ENCODE measurements at regions not wholly inside any gene's neighbourhood (a gene's known extent, or its start where the extent isn't known, plus 50 kb on each side); places are given as distances from the start of the nearest gene placed in this dataset.

DNA sequence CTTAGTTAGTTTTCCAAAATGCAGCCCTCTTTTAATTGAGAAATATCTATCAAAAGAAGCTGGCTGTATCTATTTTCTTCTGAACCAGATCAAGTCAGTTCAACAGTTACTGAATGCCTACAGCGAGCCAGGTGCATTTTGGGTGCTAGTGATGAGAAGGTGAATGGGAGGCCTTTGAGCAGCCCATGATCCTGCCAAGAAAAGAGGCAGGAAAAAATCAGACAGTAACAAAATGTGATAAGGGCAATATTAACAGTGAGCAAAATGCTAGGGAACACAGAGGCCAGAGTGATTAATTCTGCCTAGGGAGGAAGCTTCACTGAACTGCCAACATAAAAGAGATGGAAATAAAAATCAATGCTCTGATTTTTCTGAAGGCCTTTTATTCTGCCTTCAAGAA lies 248.5 kb downstream of the SNCA start:
- Mint-ChIP-seq H3K4me3 (no peak overlapping the region), H3K36me3 (no peaks in the 10 kb centered on the region), H3K4me1 (no peaks in the 10 kb centered on the region), H3K27ac (no peak overlapping the region), H3K9me3 (peaks cover 0 to 9% (median 2%) of the 10 kb centered on the region in 11 donors), H3K27me3 (peaks cover 0 to 22% (median 6%) of the 10 kb centered on the region in 5 donors)
- Histone ChIP-seq H3K36me3 (ENCODE audit: control insufficient read depth in 2 of 3, insufficient read depth in 3 of 3, low read length in 3 of 3) (no peaks in the 10 kb centered on the region), H3K4me3 (ENCODE audit: low read length) (no peak overlapping the region), H3K27me3 (ENCODE audit: control insufficient read depth in 2 of 2, insufficient read depth in 2 of 2, low read length in 2 of 2) (no peaks in the 10 kb centered on the region), H3K9me3 (ENCODE audit: control insufficient read depth in 2 of 3, low read length in 3 of 3) (no peaks in the 10 kb centered on the region), H3K27ac (ENCODE audit: low read depth, low read length) (no peak overlapping the region), H3K4me1 (ENCODE audit: control insufficient read depth in 2 of 2, insufficient read depth in 2 of 2, low read length in 2 of 2) (no peaks in the 10 kb centered on the region)
- intact Hi-C loops (cut with micrococcal nuclease), result no loop called here
- ChIA-PET CTCF (no interaction called here), POLR2A (no interaction called here)
- ATAC-seq, result no peak
- no peak for DNase-seq

DNA sequence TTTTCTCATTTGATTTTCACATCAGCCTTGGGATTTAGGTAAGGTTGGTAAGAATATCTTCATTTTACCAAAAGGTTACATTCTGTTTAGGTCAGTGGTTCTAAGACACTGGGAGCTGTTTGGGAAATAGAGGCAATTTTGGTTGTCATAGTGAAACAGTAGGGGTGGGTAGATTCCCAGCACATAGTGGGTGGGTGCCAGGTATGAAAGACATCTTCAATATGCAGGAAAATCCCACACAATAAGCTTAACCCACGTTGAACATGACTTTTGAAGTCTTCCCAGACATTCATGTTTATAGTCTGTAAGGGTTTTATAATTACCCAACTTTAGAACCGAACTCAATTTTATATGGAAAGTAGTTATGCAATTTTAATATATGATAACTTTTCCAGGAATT lies 249.6 kb downstream of the SNCA start:
- DNase-seq (no peak), ATAC-seq (no peak)
- intact Hi-C loops (cut with micrococcal nuclease), result loop anchor here (1.0 to 2.0 kb wide), 2 partner anchors 313 to 314 kb away; no protein-coding TSS in a partner anchor
- Histone ChIP-seq H3K4me1 (ENCODE audit: control insufficient read depth in 2 of 2, insufficient read depth in 2 of 2, low read length in 2 of 2) (no peaks in the 10 kb centered on the region), H3K36me3 (ENCODE audit: control insufficient read depth in 2 of 3, insufficient read depth in 3 of 3, low read length in 3 of 3) (no peaks in the 10 kb centered on the region), H3K4me3 (ENCODE audit: low read length) (no peak overlapping the region), H3K9me3 (ENCODE audit: control insufficient read depth in 2 of 3, low read length in 3 of 3) (no peaks in the 10 kb centered on the region), H3K27me3 (ENCODE audit: control insufficient read depth in 2 of 2, insufficient read depth in 2 of 2, low read length in 2 of 2) (no peaks in the 10 kb centered on the region), H3K27ac (ENCODE audit: low read depth, low read length) (no peak overlapping the region)
- no peaks in the 10 kb centered on the region for H3K36me3 Mint-ChIP-seq
- peaks cover 0 to 7% (median under 1%) of the 10 kb centered on the region in 11 donors for H3K9me3 Mint-ChIP-seq
- H3K4me1 Mint-ChIP-seq, result no peaks in the 10 kb centered on the region
- CTCF ChIA-PET, result no interaction called here
- H3K4me3 Mint-ChIP-seq, result no peak overlapping the region
- no peak overlapping the region for H3K27ac Mint-ChIP-seq
- H3K27me3 Mint-ChIP-seq, result peaks cover 0 to 25% (median 7%) of the 10 kb centered on the region in 5 donors
- POLR2A ChIA-PET, result no interaction called here

- Histone ChIP-seq H3K4me1 (ENCODE audit: control insufficient read depth in 2 of 2, insufficient read depth in 2 of 2, low read length in 2 of 2) (no peaks in the 10 kb centered on the region), H3K36me3 (ENCODE audit: control insufficient read depth in 2 of 3, insufficient read depth in 3 of 3, low read length in 3 of 3) (no peaks in the 10 kb centered on the region), H3K27ac (ENCODE audit: low read depth, low read length) (no peak overlapping the region), H3K4me3 (ENCODE audit: low read length) (no peak overlapping the region), H3K27me3 (ENCODE audit: control insufficient read depth in 2 of 2, insufficient read depth in 2 of 2, low read length in 2 of 2) (no peaks in the 10 kb centered on the region), H3K9me3 (ENCODE audit: control insufficient read depth in 2 of 3, low read length in 3 of 3) (no peaks in the 10 kb centered on the region)
- intact Hi-C loops (cut with micrococcal nuclease), result loop anchor here (1.0 to 2.0 kb wide), 2 partner anchors 314 kb away; no protein-coding TSS in a partner anchor
- H3K4me3 Mint-ChIP-seq, result no peak overlapping the region
- H3K36me3 Mint-ChIP-seq, result no peaks in the 10 kb centered on the region
- ChIA-PET CTCF (no interaction called here), POLR2A (no interaction called here)
- no peaks in the 10 kb centered on the region for H3K4me1 Mint-ChIP-seq
- H3K27me3 Mint-ChIP-seq, result peaks cover 0 to 24% (median 9%) of the 10 kb centered on the region in 5 donors
- DNase-seq, result no peak
- peaks cover 0 to 5% (median 0%) of the 10 kb centered on the region in 11 donors for H3K9me3 Mint-ChIP-seq
- no peak for ATAC-seq
- no peak overlapping the region for H3K27ac Mint-ChIP-seq
Measured at GRCh38 chr4:89586864-89587263, 250.1 kb downstream of the SNCA start.

DNA sequence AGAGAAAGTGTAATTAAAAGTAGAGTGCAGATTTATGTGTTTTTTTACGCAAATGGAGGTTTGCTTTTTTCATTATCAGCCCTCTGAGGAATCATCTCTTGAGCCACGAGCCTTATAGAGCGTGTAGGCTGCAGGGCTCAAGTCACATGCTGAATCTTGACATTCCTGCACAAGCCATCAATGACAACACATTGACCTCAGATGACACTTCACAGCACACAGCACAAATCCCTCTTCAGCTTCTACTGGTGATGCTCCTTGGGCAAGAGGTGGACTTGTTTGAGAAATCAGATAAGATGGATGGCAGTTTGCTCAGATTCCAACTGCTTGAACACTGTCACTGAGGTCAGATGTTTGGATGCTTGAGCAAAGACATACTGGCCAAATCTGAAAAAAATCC lies 250.6 kb downstream of the SNCA start:
- H3K27me3 ChIP-seq (ENCODE audit: control insufficient read depth in 2 of 2, insufficient read depth in 2 of 2, low read length in 2 of 2), result no peaks in the 10 kb centered on the region
- no peak overlapping the region for H3K27ac Mint-ChIP-seq
- CTCF ChIA-PET, result no interaction called here

GRCh38 chr4:89582756-89583505 lies 254.0 kb downstream of the SNCA start:
- no peaks in the 10 kb centered on the region for H3K36me3 ChIP-seq (ENCODE audit: control insufficient read depth in 2 of 3, insufficient read depth in 3 of 3, low read length in 3 of 3)
- Mint-ChIP-seq H3K27me3 (peaks cover 0 to 24% (median 9%) of the 10 kb centered on the region in 5 donors), H3K36me3 (peaks cover 0 to 3% (median 0%) of the 10 kb centered on the region in 5 donors), H3K27ac (no peak overlapping the region), H3K9me3 (no peaks in the 10 kb centered on the region), H3K4me1 (no peaks in the 10 kb centered on the region), H3K4me3 (no peak overlapping the region)
- no peaks in the 10 kb centered on the region for H3K9me3 ChIP-seq (ENCODE audit: control insufficient read depth in 2 of 3, low read length in 3 of 3)
- H3K27me3 ChIP-seq (ENCODE audit: control insufficient read depth in 2 of 2, insufficient read depth in 2 of 2, low read length in 2 of 2), result no peaks in the 10 kb centered on the region
- DNase-seq (no peak), ATAC-seq (no peak)
- POLR2A ChIA-PET, result no interaction called here
- CTCF ChIA-PET, result no interaction called here
- intact Hi-C loops (cut with micrococcal nuclease), result no loop called here
- no peak overlapping the region for H3K4me3 ChIP-seq (ENCODE audit: low read length)
- H3K4me1 ChIP-seq (ENCODE audit: control insufficient read depth in 2 of 2, insufficient read depth in 2 of 2, low read length in 2 of 2), result no peaks in the 10 kb centered on the region
- H3K27ac ChIP-seq (ENCODE audit: low read depth, low read length), result no peak overlapping the region

More for the DNA sequence above, 250.6 kb downstream of the SNCA start:
- intact Hi-C loops (cut with micrococcal nuclease), result loop anchor here in 1 of 2 donors (2.0 kb wide), 1 partner anchor 314 kb away; no protein-coding TSS in a partner anchor
- ATAC-seq, result no peak
- Histone ChIP-seq H3K36me3 (ENCODE audit: control insufficient read depth in 2 of 3, insufficient read depth in 3 of 3, low read length in 3 of 3) (no peaks in the 10 kb centered on the region), H3K4me3 (ENCODE audit: low read length) (no peak overlapping the region), H3K9me3 (ENCODE audit: control insufficient read depth in 2 of 3, low read length in 3 of 3) (no peaks in the 10 kb centered on the region), H3K27ac (ENCODE audit: low read depth, low read length) (no peak overlapping the region), H3K4me1 (ENCODE audit: control insufficient read depth in 2 of 2, insufficient read depth in 2 of 2, low read length in 2 of 2) (no peaks in the 10 kb centered on the region)
- no peak for DNase-seq
- Mint-ChIP-seq H3K36me3 (peaks cover 0 to 3% (median 0%) of the 10 kb centered on the region in 5 donors), H3K27me3 (peaks cover 0 to 21% (median 9%) of the 10 kb centered on the region in 5 donors), H3K4me1 (no peaks in the 10 kb centered on the region), H3K9me3 (no peaks in the 10 kb centered on the region), H3K4me3 (no peak overlapping the region)
- POLR2A ChIA-PET, result no interaction called here

DNA sequence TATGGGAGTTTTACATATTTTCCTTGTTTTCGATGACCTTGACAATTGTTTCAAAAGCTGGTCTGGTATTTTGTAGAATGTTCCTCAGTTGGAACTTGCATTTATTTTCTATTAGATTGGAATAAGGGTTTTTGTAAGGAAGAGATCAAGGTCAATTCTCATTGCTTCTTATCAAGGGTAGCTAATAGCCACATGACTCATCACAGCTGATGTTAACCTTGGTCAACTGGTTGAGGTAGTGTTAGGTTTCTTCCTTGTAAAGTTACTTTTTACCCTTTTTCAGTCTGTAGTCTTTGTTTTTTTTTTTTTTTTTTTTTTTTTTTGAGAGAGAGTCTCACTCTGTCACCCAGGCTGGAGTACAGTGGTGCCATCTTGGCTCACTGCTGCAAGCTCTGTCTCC lies 257.2 kb downstream of the SNCA start:
- H3K36me3 ChIP-seq (ENCODE audit: control insufficient read depth in 2 of 3, insufficient read depth in 3 of 3, low read length in 3 of 3), result no peaks in the 10 kb centered on the region
- H3K4me3 ChIP-seq (ENCODE audit: low read length), result no peak overlapping the region
- intact Hi-C loops (cut with micrococcal nuclease), result no loop called here
- H3K27me3 ChIP-seq (ENCODE audit: control insufficient read depth in 2 of 2, insufficient read depth in 2 of 2, low read length in 2 of 2), result no peaks in the 10 kb centered on the region
- peaks cover 0 to 2% (median 0%) of the 10 kb centered on the region in 11 donors for H3K9me3 Mint-ChIP-seq
- H3K36me3 Mint-ChIP-seq, result peaks cover 0 to 3% (median 0%) of the 10 kb centered on the region in 5 donors
- ChIA-PET CTCF (no interaction called here), POLR2A (no interaction called here)
- H3K27ac ChIP-seq (ENCODE audit: low read depth, low read length), result no peak overlapping the region
- H3K9me3 ChIP-seq (ENCODE audit: control insufficient read depth in 2 of 3, low read length in 3 of 3), result no peaks in the 10 kb centered on the region
- no peaks in the 10 kb centered on the region for H3K4me1 Mint-ChIP-seq
- H3K4me3 Mint-ChIP-seq, result no peak overlapping the region
- ATAC-seq (no peak), DNase-seq (no peak)
- no peaks in the 10 kb centered on the region for H3K4me1 ChIP-seq (ENCODE audit: control insufficient read depth in 2 of 2, insufficient read depth in 2 of 2, low read length in 2 of 2)
- no peak overlapping the region for H3K27ac Mint-ChIP-seq
- peaks cover 0 to 11% (median 5%) of the 10 kb centered on the region in 5 donors for H3K27me3 Mint-ChIP-seq

GRCh38 chr4:89576246-89576645 lies 260.7 kb downstream of the SNCA start:
- Histone ChIP-seq H3K36me3 (ENCODE audit: control insufficient read depth in 2 of 3, insufficient read depth in 3 of 3, low read length in 3 of 3) (no peaks in the 10 kb centered on the region), H3K4me1 (ENCODE audit: control insufficient read depth in 2 of 2, insufficient read depth in 2 of 2, low read length in 2 of 2) (no peaks in the 10 kb centered on the region), H3K9me3 (ENCODE audit: control insufficient read depth in 2 of 3, low read length in 3 of 3) (no peaks in the 10 kb centered on the region), H3K27me3 (ENCODE audit: control insufficient read depth in 2 of 2, insufficient read depth in 2 of 2, low read length in 2 of 2) (no peaks in the 10 kb centered on the region), H3K4me3 (ENCODE audit: low read length) (no peak overlapping the region), H3K27ac (ENCODE audit: low read depth, low read length) (no peak overlapping the region)
- DNase-seq (no peak), ATAC-seq (no peak)
- Mint-ChIP-seq H3K4me1 (no peaks in the 10 kb centered on the region), H3K27ac (no peak overlapping the region), H3K36me3 (no peaks in the 10 kb centered on the region), H3K4me3 (no peak overlapping the region), H3K27me3 (peaks cover 0 to 3% (median 0%) of the 10 kb centered on the region in 5 donors), H3K9me3 (peaks cover 0 to 2% (median 0%) of the 10 kb centered on the region in 11 donors)
- CTCF ChIA-PET, result no interaction called here
- intact Hi-C loops (cut with micrococcal nuclease), result no loop called here
- POLR2A ChIA-PET, result no interaction called here
